ENCODE measurements at regions not wholly inside any gene's neighbourhood (a gene's known extent, or its start where the extent isn't known, plus 50 kb on each side); places are given as distances from the start of the nearest gene placed in this dataset.
A peak's percentile ranks its signal among the peaks of the same experiment; 100 is the strongest.
"Not testable (repeated sequence)": the region's sequence is repeated elsewhere in the genome, so short reads cannot be mapped to it uniquely, and the experiment has no call there.

- Histone ChIP-seq H3K36me3 (ENCODE audit: insufficient read depth, low read length, poor library complexity, severe bottlenecking) (no peaks in the 10 kb centered on the region), H3K9me3 (ENCODE audit: low read depth, low read length, poor library complexity, severe bottlenecking) (peaks cover 6% of the 10 kb centered on the region), H3K4me1 (ENCODE audit: insufficient read depth, low read length, poor library complexity, severe bottlenecking) (no peaks in the 10 kb centered on the region), H3K27ac (ENCODE audit: low read depth, low read length, poor library complexity, severe bottlenecking) (no peak overlapping the region), H3K4me3 (ENCODE audit: low read depth, low read length, poor library complexity, severe bottlenecking) (no peak overlapping the region), H3K27me3 (replicated peaks; ENCODE audit: insufficient read depth, low read depth, low read length, poor library complexity) (no peaks in the 10 kb centered on the region)
- no peak for DNase-seq (ENCODE audit: low spot score)
- CTCF ChIA-PET: no interaction called here
- no peak for TF ChIP-seq EZH2 (IDR thresholded peaks at IDR 0.05; ENCODE audit: borderline replicate concordance, low read depth, low read length, poor library complexity, severe bottlenecking)
- TF ChIP-seq CTCF (conservative IDR thresholded peaks at IDR 0.05; ENCODE audit: low read depth, low read length): peak; percentile 35
- intact Hi-C loops (cut with micrococcal nuclease; ENCODE audit: unreplicated experiment): no loop called here
- POLR2A ChIA-PET (ENCODE audit: low non-redundant PET): no interaction called here
- BruUV-seq (replicated peaks): no TSS peak
Measured at GRCh38 chr14:106665814-106666213, 1139.4 kb downstream of the TMEM121 start.

GRCh38 chr14:106666341-106666740 lies 1140.0 kb downstream of the TMEM121 start:
- intact Hi-C loops (cut with micrococcal nuclease; ENCODE audit: unreplicated experiment): no loop called here
- POLR2A ChIA-PET (ENCODE audit: low non-redundant PET): no interaction called here
- Histone ChIP-seq H3K27me3 (replicated peaks; ENCODE audit: insufficient read depth, low read depth, low read length, poor library complexity) (no peaks in the 10 kb centered on the region), H3K4me3 (ENCODE audit: low read depth, low read length, poor library complexity, severe bottlenecking) (no peak overlapping the region), H3K9me3 (ENCODE audit: low read depth, low read length, poor library complexity, severe bottlenecking) (peaks cover 6% of the 10 kb centered on the region), H3K4me1 (ENCODE audit: insufficient read depth, low read length, poor library complexity, severe bottlenecking) (no peaks in the 10 kb centered on the region), H3K36me3 (ENCODE audit: insufficient read depth, low read length, poor library complexity, severe bottlenecking) (no peaks in the 10 kb centered on the region), H3K27ac (ENCODE audit: low read depth, low read length, poor library complexity, severe bottlenecking) (no peak overlapping the region)
- DNase-seq (ENCODE audit: low spot score): no peak
- TF ChIP-seq EZH2 (IDR thresholded peaks at IDR 0.05; ENCODE audit: borderline replicate concordance, low read depth, low read length, poor library complexity, severe bottlenecking): no peak
- no peak for TF ChIP-seq CTCF (conservative IDR thresholded peaks at IDR 0.05; ENCODE audit: low read depth, low read length)
- BruUV-seq (replicated peaks): no TSS peak
- CTCF ChIA-PET: no interaction called here

DNA sequence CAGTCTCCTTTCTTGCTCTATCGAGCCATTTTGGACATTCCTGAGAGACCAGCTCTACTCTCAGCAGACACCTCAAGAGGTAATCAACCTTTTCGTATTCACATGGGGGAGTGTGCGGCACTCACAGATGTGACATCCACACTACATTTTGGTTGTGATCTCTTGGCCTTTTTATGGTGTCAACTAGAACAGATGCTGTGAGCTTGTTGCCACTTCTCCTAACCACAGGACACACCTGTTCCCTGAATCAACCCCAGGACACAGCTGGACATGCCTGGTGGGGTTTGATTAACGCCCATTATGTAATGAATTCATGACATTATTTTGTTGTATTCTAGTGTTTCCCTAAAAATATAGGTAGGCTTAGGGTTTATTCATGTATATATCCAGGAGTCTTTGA lies 1143.6 kb downstream of the TMEM121 start:
- TF ChIP-seq CTCF (conservative IDR thresholded peaks at IDR 0.05; ENCODE audit: low read depth, low read length) (no peak), EZH2 (IDR thresholded peaks at IDR 0.05; ENCODE audit: borderline replicate concordance, low read depth, low read length, poor library complexity, severe bottlenecking) (no peak)
- H3K36me3 ChIP-seq (ENCODE audit: insufficient read depth, low read length, poor library complexity, severe bottlenecking): no peaks in the 10 kb centered on the region
- H3K4me3 ChIP-seq (ENCODE audit: low read depth, low read length, poor library complexity, severe bottlenecking): no peak overlapping the region
- H3K9me3 ChIP-seq (ENCODE audit: low read depth, low read length, poor library complexity, severe bottlenecking): no peaks in the 10 kb centered on the region
- no peak for DNase-seq (ENCODE audit: low spot score)
- no peaks in the 10 kb centered on the region for H3K27me3 ChIP-seq (replicated peaks; ENCODE audit: insufficient read depth, low read depth, low read length, poor library complexity)
- intact Hi-C loops (cut with micrococcal nuclease; ENCODE audit: unreplicated experiment): no loop called here
- no TSS peak for BruUV-seq (replicated peaks)
- H3K4me1 ChIP-seq (ENCODE audit: insufficient read depth, low read length, poor library complexity, severe bottlenecking): no peaks in the 10 kb centered on the region
- ChIA-PET CTCF (no interaction called here), POLR2A (ENCODE audit: low non-redundant PET) (no interaction called here)
- no peak overlapping the region for H3K27ac ChIP-seq (ENCODE audit: low read depth, low read length, poor library complexity, severe bottlenecking)

- POLR2A ChIA-PET (ENCODE audit: low non-redundant PET); H3K9me3 ChIP-seq (ENCODE audit: low read depth, low read length, poor library complexity, severe bottlenecking); intact Hi-C loops (cut with micrococcal nuclease; ENCODE audit: unreplicated experiment); H3K27me3 ChIP-seq (replicated peaks; ENCODE audit: insufficient read depth, low read depth, low read length, poor library complexity); H3K27ac ChIP-seq (ENCODE audit: low read depth, low read length, poor library complexity, severe bottlenecking); H3K4me3 ChIP-seq (ENCODE audit: low read depth, low read length, poor library complexity, severe bottlenecking); CTCF ChIA-PET; BruUV-seq (replicated peaks); DNase-seq (ENCODE audit: low spot score); H3K36me3 ChIP-seq (ENCODE audit: insufficient read depth, low read length, poor library complexity, severe bottlenecking): not testable (repeated sequence)
- H3K4me1 ChIP-seq (ENCODE audit: insufficient read depth, low read length, poor library complexity, severe bottlenecking): peaks cover 14% of the 10 kb centered on the region
Measured at GRCh38 chr14:106674093-106674492, 1147.7 kb downstream of the TMEM121 start.
